GM12864 (cell line): ENCODE measurements at regions not wholly inside any gene's neighbourhood (a gene's known extent, or its start where the extent isn't known, plus 50 kb on each side); places are given as distances from the start of the nearest gene placed in this dataset.

Experiments
- DNase-seq: peaks from one replicate; pipeline ENCODE4 v3.0.0-alpha.2; 2011; ENCODE audit warnings: low read depth
- H3K4me3 ChIP-seq: 2 replicates; pipeline ENCODE4 v1.5.1; 2011; ENCODE audit warnings: mild to moderate bottlenecking, low read depth, low read length, control low read depth
- TF ChIP-seq, protein P1 (sequence below): IDR thresholded peaks from 2 replicates; pipeline ENCODE4 v1.5.1; 2011; ENCODE audit warnings: low read depth, mild to moderate bottlenecking, moderate library complexity, low read length, control low read depth, inconsistent platforms; ENCODE audit errors: missing control alignments

DNA sequence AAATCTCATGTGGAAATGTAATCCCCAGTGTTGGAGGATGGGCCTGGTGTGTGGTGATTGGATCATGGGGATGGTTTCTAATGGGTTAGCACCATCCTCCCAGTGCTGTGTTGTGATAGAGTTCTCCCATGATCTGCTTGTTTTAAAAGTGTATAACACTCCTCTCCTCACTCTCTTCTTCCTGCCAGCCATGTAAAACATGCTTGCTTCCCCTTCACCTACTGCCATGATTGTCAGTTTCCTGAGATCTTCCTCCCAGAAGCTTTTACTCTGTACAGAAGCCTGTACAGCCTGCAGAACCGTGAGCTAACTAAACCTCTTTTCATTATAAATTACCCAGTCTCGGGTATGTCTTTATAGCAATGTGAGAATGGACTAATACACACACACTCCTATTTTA is 499.1 kb downstream of the RASEF start:
- DNase-seq = no peak
- H3K4me3 ChIP-seq = no peak overlapping the region
- TF ChIP-seq, protein P1, sequence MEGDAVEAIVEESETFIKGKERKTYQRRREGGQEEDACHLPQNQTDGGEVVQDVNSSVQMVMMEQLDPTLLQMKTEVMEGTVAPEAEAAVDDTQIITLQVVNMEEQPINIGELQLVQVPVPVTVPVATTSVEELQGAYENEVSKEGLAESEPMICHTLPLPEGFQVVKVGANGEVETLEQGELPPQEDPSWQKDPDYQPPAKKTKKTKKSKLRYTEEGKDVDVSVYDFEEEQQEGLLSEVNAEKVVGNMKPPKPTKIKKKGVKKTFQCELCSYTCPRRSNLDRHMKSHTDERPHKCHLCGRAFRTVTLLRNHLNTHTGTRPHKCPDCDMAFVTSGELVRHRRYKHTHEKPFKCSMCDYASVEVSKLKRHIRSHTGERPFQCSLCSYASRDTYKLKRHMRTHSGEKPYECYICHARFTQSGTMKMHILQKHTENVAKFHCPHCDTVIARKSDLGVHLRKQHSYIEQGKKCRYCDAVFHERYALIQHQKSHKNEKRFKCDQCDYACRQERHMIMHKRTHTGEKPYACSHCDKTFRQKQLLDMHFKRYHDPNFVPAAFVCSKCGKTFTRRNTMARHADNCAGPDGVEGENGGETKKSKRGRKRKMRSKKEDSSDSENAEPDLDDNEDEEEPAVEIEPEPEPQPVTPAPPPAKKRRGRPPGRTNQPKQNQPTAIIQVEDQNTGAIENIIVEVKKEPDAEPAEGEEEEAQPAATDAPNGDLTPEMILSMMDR = no peak

DNA sequence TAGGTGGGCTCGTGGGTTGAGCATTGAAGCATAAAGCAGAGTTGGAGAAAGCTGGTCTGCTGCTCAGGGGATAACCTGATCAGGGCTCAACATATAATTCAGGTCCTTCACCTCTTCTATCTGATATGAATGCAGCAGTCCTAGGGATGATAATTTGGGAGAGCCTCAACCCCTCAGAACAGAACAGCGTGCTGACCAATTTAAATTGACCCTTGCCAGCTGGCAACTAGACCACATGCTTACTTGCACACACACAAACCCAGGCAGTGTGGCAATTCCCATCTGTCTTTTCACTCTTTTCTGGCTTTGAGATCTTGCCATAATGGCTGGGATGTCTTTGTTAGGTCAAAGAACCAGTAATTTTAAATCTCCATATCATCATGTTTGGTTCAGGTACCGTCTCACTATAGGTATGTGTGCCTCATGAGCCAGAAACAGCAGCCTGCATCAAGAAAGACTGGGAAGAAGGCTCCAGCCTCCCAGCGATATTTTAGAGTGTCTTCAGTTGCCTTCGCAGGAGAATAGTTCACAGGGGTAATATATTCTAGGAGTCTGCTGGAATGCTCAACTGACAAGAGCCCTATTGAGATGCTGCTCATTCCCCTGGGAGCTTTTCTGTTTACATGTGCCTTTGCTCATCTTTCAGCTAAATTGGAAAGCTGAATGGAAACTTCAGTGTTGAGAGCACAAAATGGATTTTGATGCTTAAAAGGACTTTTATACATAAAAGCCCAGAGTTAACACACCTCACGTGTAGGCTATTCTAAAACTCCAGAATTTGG is 497.6 kb downstream of the RASEF start:
- TF ChIP-seq, protein P1 = no peak
- no peak overlapping the region for H3K4me3 ChIP-seq
- no peak for DNase-seq

DNA sequence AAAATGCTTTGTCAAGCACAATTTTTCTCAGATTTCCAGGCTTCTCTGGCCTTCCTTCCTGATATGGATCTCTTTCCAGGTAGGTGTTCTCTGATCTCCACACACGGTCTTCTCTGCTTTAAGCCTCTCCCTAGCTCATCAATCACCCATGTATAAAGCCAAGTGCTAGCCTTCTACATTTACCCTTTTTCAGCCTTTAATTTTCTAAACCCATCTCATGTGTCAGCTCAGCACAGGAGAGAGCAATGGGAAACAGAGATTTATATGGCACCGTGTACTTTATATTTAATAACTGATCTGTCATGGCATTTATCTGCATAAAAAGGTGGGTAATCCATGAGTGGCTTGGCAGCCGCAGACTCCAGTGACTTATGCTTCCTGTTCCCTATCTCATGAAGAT is 495.0 kb downstream of the RASEF start:
- H3K4me3 ChIP-seq = no peak overlapping the region
- DNase-seq = no peak
- TF ChIP-seq, protein P1 = no peak

DNA sequence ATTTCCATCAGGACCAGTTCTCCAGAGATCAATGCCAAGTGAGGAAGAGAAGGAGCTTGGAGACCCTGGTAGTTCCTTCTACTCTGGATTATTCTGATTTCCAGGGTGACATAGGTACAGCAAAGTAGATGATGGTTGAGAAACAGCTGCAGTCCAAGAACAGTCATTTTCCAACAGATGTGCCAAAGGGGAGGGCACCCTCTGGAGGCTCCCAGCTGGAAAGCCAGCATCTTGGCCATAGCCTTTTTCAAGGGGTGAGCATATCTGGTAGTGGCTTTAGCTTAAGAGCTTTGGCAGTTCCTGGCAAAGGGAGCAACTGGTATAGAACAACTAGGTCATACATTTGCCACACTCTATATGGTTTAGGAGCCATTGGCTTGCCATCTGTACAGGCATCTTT is 492.7 kb downstream of the RASEF start:
- no peak for DNase-seq
- TF ChIP-seq, protein P1 = no peak
- no peak overlapping the region for H3K4me3 ChIP-seq

DNA sequence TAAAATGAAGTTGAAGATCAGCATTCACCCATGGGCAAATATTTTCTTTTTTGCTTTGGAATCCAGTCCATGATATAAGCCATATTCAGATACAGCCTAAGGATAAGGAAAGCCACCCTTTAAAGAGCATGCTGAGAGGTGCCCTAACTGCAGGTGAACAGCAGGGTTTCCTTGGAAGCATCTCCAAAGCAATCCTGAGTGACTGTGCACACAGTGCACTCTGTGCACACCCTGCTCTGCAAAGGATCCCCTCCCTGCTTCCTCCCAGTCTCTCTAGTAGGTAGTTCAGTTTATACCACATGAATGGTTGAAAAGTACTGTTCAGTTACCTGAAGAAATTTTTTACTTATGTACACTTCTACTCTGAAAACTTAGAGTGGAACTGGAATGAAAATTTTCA is 491.4 kb downstream of the RASEF start:
- no peak overlapping the region for H3K4me3 ChIP-seq
- TF ChIP-seq, protein P1 = no peak
- DNase-seq = no peak

DNA sequence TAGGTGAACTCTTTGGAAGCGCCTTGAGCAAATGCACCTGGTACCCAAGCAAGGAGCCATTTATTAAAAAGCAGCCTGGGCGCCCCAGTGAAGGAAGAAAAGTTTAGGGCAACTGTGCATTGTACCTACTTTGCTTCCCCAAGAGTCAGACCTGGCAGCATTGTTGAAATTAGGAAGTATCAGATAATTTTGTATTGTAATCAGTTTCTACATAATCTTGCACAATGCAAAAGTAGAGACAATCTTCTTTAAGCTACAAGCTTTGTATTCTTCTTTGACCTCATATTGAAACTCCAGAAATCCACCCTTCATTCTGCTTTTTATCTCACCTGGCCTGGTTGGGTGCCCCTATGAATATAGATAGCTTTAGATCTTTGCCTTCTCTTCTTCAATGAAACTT is 490.8 kb downstream of the RASEF start:
- TF ChIP-seq, protein P1 = no peak
- DNase-seq = no peak

DNA sequence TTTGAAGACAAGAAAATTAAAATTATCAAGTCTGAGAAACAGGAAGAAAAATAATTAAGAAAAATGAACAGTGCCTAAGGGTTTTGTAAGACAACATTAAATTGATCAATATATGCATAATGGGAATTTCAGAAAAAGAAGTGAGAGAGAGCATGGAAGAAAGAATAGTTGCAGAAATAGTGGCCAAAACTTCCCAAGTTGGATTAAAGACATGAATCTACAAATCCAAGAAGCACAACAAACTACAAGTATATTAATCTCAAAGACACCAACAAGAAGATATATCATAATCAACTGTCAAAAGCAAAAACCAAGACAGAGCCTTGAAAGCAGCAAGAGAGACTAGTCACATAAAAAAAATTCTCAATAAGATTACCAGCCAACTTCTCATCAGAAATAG is 488.0 kb downstream of the RASEF start:
- no peak for DNase-seq
- H3K4me3 ChIP-seq = no peak overlapping the region
- TF ChIP-seq, protein P1 = no peak

More for the DNA sequence above, 490.8 kb downstream of the RASEF start:
- H3K4me3 ChIP-seq = no peak overlapping the region
